ENCODE measurements at regions not wholly inside any gene's neighbourhood (a gene's known extent, or its start where the extent isn't known, plus 50 kb on each side); places are given as distances from the start of the nearest gene placed in this dataset.
"Not testable (repeated sequence)": the region's sequence is repeated elsewhere in the genome, so short reads cannot be mapped to it uniquely, and the experiment has no call there.

GRCh38 chr11:110514967-110515366 lies 85.2 kb downstream of the FDX1 start:
- DNase-seq: no peak

- not testable (repeated sequence) for DNase-seq
Observed at GRCh38 chr11:110517381-110517780, 87.6 kb downstream of the FDX1 start.

GRCh38 chr11:110518809-110519514 lies 89.2 kb downstream of the FDX1 start:
- DNase-seq: peak in 1 of 3 donors; percentile 50

- no peak for DNase-seq
Observed at GRCh38 chr11:110519796-110520195, 90.0 kb downstream of the FDX1 start.

GRCh38 chr11:110522471-110522870 lies 92.7 kb downstream of the FDX1 start:
- DNase-seq: no peak

- DNase-seq: peak in 1 of 3 donors; percentile 72
Observed at GRCh38 chr11:110524238-110524637, 94.5 kb downstream of the FDX1 start.

GRCh38 chr11:110525883-110526282 lies 96.1 kb downstream of the FDX1 start:
- peak; percentile 31 to 58 (median 42) for DNase-seq

- DNase-seq: no peak
Observed at GRCh38 chr11:110526323-110526722, 96.6 kb downstream of the FDX1 start.
